ENCODE measurements at regions not wholly inside any gene's neighbourhood (a gene's known extent, or its start where the extent isn't known, plus 50 kb on each side); places are given as distances from the start of the nearest gene placed in this dataset.

GRCh38 chr20:22977047-22977785, 57.9 kb upstream of the SSTR4 start:
- Histone ChIP-seq H3K4me2 (ENCODE audit: control insufficient read depth, insufficient read depth) (no peak overlapping the region), H3K4me3 (no peak overlapping the region), H2AFZ (ENCODE audit: control insufficient read depth, low read depth, low read length) (no peak overlapping the region), H4K20me1 (ENCODE audit: control insufficient read depth, insufficient read depth) (no peaks in the 10 kb centered on the region), H3K27me3 (replicated peaks in 1 of 2; ENCODE audit: control insufficient read depth in 2 of 2, insufficient read depth in 2 of 2, low read length in 1 of 2) (no peaks in the 10 kb centered on the region; a peak in 1 of 4 replicates), H3K36me3 (ENCODE audit: control insufficient read depth in 2 of 2, insufficient read depth in 2 of 2, low read length in 1 of 2) (no peaks in the 10 kb centered on the region), H3K9me3 (replicated peaks; ENCODE audit: control insufficient read depth, insufficient read depth, low read length) (no peaks in the 10 kb centered on the region), H3K4me1 (ENCODE audit: control insufficient read depth, insufficient read depth, low read length) (no peaks in the 10 kb centered on the region), H3K79me2 (ENCODE audit: control insufficient read depth, insufficient read depth, low read length) (no peaks in the 10 kb centered on the region), H3K27ac (ENCODE audit: control insufficient read depth, insufficient read depth) (no peak overlapping the region), H3K9ac (ENCODE audit: control insufficient read depth, insufficient read depth, low read length) (no peak overlapping the region)
- POLR2A ChIA-PET = no interaction called here
- RAD21 ChIA-PET (ENCODE audit: unreplicated experiment) = no interaction called here
- WGBS (ENCODE audit: insufficient coverage, insufficient replicate concordance, low lambda C conversion rate, missing lambda C conversion rate) = 16% methylated on average over 4 of the region's 4 CpGs
- no peak for TF ChIP-seq CBX5 (IDR thresholded peaks at IDR 0.05; ENCODE audit: low read depth)
- TF ChIP-seq RBBP5 (conservative IDR thresholded peaks at IDR 0.05) = no peak
- no peak for TF ChIP-seq NFIC (IDR thresholded peaks at IDR 0.05; ENCODE audit: low read depth, low read length)
- TF ChIP-seq RCOR1 (conservative IDR thresholded peaks at IDR 0.05; ENCODE audit: low read depth, low read length) = no peak
- TF ChIP-seq MTA3 (IDR thresholded peaks at IDR 0.05; ENCODE audit: borderline replicate concordance, low read length) = no peak
- TF ChIP-seq ATF2 (IDR thresholded peaks at IDR 0.05; ENCODE audit: low read length) = no peak
- TF ChIP-seq IKZF2 (IDR thresholded peaks at IDR 0.05) = no peak
- ATAC-seq (no peak), FAIRE-seq (no peak), DNase-seq (ENCODE audit: low read depth, low spot score) (no peak)
- SMC1A ChIA-PET (ENCODE audit: uncharacterized antibody, unreplicated experiment) = no interaction called here
- CTCF ChIA-PET = interaction anchor here (5.8 kb wide), 1 partner anchor 285 kb away, joined by 100 read pairs; no protein-coding TSS in a partner anchor
- intact Hi-C loops (cut with micrococcal nuclease; ENCODE audit: unreplicated experiment) = loop anchor here (10.0 kb wide), 1 partner anchor 122 kb away; no protein-coding TSS in a partner anchor
- BruUV-seq (replicated peaks) = no TSS peak
- in situ Hi-C loops (cut with MboI) = no loop called here

Data from GM12878 (cell line).